ENCODE measurements at regions not wholly inside any gene's neighbourhood (a gene's known extent, or its start where the extent isn't known, plus 50 kb on each side); places are given as distances from the start of the nearest gene placed in this dataset.

GRCh38 chr2:144242311-144242710 is 277.6 kb downstream of the ZEB2 start:
- DNase-seq (ENCODE audit: low read depth) = no peak

GRCh38 chr2:144241801-144242200 is 278.1 kb downstream of the ZEB2 start:
- DNase-seq (ENCODE audit: low read depth) = no peak

DNA sequence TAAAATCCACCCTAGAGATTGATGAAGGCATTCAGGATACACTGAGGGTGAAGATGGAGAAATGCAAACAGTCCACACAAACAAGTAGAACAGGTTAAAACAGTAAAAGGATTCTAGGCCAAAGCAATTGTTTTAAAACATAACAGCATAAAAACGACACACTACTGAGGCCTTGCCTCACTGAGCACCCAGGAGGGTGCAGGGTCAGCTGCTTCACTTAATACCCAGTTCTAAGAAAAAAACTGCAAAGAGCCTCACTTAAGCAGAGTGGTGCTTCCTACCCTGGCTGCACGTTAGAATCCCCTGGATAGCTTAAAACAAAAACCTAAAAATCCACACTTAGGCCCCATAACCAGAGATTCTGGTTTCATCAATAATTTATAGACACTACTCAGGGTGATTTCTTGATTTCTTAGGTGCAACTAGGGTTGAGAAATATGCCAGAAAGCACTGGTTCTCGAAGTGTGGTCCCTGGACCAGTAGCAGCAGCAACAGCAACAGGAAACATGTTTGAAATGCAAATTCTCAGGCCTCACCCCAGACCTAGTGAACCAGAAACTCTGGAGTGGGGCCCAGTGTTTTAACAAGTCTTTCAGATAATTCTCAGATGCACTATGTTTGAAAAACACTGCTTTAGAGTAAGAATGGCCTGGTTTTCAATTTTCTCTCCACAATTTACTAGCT is 279.1 kb downstream of the ZEB2 start:
- no peak for DNase-seq (ENCODE audit: low read depth)

GRCh38 chr2:144239726-144240125 is 280.2 kb downstream of the ZEB2 start:
- DNase-seq (ENCODE audit: low read depth) = no peak

DNA sequence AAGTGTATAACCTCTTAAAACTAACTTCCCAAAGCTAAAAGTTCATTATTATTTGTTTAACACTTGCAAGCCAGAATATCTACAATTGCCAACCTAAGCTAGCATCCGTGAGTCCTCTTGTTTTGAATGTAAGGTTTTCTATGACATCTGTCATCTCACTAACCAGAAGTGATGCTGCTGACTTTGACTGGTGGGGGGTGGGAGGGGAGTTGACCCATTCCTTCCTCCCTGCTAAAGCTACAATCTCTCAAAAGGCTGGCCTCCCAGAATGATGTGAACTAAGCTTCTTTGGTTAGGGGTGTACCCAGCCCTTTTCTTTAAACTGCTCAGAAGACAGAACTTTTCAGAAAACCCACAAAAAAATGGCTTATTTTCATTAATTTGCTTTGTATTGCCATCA is 280.6 kb downstream of the ZEB2 start:
- no peak for DNase-seq (ENCODE audit: low read depth)

DNA sequence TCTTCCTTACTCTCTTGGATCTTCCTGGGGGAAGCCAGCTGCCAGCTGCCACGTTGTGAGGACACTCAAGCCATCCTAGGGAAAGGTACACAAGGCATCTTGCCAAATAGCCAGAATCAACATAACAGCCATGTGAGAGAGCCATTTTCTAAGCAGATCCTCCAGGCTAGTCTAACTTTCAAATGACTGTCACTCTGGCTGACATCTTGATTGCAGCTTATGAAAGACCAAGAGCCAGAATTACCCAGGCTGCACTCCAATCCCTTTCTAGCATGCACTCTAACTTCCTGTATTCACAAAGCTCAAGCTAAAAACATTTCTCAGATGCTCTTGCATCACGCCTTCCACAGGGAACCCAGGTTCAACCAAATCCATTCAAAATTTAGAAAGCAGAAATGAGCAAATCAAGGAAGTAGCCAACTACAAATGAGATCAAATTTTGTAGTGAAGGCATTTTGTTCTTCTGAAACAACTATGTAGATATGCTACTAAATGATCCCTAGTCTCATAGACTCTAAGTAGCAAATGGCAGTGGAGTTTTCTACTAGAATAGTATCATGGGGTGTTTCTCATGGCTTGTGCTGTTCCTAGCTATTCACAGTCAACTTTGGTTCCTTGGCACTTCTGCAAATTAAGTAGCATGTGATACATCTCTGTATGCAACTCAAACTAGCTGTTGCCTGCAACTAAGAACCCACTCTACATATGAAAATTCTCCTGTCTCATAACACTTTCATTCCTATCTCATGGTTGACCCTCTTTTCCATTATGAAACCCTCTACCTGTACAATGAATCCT is 281.9 kb downstream of the ZEB2 start:
- no peak for DNase-seq (ENCODE audit: low read depth)

DNA sequence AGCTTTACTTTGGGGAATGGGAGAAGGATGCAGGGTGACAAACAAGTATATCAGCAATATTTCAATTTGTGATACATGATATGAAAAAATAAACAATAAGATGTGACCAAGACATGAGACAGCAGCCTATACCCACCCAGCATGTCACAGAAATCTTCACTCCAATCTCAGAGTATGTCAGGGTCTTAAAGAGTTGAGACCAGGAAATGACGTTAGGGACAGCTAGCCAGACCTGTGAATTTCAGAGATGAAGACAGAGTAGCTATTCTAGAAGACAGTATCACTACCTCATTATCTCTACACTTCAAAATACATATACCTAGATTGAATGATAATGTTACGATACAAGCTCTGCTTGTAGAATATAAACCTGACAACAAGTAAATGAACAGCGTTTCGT is 282.8 kb downstream of the ZEB2 start:
- no peak for DNase-seq (ENCODE audit: low read depth)

GRCh38 chr2:144235050-144235449 is 284.9 kb downstream of the ZEB2 start:
- no peak for DNase-seq (ENCODE audit: low read depth)

DNA sequence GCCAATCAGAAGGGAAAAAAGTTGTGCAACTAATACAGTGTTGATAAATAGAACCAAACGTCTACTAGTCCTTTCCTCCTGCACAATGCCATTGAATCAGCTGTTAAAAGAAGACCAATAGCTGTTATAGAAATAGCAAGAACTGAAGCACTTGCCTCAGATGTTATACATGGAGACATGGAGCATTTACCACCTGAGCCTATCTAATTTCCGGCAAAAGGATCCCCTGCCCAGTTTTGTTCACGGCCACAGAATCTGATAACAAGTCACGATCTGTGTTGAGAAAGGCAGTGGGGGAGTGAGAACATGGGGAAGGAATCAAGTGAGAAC is 285.4 kb downstream of the ZEB2 start:
- no peak for DNase-seq (ENCODE audit: low read depth)

DNA sequence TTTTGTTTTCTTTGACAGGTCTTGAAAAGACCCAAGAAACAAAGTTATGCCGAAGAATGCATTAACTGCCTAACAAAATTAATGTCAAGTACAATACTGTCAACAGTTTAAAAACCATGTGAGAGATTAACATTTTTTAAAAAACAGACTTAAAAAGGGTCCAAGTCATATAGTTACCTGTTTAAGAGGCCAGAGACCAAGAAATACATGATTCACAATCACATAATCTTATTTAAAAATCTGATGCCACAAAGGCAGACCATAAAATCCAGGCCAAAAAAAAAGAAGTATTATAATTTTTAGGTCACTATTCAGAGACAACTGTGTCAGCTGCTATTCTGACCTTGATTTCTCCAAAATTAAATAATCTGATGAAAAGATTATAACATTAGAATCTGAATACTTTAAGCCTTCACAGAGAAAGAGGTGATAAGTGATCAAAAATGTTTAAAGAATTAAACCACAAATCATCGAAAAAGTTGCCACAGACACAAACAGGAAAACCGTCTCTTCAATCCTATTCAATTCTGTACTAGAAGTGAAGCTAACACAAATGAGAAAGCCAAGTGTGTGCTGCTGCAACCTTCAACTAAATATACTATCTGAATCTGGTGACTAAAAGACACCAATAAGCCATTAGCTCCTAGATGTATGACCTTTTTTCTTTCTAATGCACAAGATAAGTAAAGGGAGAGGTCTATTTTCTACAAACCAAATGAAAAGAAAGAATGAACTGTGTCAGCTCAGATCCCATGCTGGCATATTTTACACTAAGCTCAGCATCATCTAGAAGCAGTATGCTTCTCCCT is 286.0 kb downstream of the ZEB2 start:
- DNase-seq (ENCODE audit: low read depth) = no peak

- DNase-seq (ENCODE audit: low read depth) = no peak
These were observed 286.6 kb downstream of the ZEB2 start for GRCh38 chr2:144233317-144233716.

DNA sequence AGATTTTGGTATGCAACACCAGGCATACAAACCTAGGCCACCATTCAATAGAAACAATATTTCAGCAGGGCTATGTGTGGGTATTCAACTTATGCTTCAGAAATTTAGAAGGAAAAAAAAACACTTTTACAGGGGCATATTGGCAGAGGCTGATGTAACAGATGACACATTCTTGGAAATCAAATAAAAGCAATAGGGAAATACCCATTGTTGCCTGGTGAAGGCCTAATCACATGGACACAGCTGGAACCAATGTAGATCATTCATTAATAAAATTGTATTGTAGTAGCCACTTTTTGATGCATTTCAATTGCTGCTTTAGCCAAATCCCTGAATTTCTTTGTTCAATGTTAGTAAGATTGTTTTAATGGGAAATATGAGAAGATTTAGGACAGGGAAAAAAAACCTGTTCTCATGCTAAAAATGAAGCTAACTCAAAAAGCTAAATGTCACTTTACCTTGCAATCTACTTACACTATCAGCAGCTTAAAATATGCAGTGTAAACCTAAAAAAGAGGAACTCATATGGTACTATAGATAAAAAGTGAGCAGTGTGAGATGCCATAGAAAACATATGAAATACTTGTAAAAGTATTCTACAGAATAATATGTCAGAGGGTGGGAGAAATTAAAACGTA is 289.4 kb downstream of the ZEB2 start:
- DNase-seq (ENCODE audit: low read depth) = no peak

DNA sequence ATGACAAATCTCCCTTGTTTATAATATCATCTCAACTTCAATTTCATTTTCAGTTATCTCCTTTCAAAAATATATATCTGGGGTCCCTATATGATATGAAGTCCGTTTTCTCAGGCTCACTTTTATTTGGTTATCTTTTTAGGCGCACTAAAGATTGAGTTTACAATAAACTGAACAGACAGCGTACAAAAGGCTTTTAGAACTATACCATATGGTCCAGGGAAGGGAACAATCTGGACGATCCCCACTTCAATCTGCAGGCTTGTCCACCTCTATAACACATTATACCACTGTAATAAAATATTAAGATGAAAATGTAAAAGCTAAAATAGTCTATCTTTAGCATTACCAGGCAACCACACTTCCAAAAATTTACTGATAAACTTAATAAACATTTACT is 289.9 kb downstream of the ZEB2 start:
- no peak for DNase-seq (ENCODE audit: low read depth)

DNA sequence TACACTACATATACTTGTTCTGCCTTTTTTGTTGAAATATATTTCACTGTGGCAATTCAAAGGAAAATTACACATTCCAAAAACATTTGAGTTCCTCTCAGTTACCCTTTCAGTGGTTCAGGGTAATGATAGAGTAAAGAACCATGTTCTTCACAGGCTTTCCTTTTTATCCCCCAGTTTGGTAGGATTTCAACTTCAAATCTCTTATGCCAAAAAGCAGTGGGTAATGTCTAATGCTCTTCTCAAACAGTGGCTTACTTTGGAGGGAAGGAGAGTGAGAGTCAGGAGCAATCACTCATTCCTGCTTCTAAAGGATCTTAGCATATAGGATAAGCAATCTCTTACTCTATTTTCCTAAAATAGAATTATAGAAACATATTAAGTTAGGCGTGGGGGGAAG is 290.6 kb downstream of the ZEB2 start:
- DNase-seq (ENCODE audit: low read depth) = no peak

DNA sequence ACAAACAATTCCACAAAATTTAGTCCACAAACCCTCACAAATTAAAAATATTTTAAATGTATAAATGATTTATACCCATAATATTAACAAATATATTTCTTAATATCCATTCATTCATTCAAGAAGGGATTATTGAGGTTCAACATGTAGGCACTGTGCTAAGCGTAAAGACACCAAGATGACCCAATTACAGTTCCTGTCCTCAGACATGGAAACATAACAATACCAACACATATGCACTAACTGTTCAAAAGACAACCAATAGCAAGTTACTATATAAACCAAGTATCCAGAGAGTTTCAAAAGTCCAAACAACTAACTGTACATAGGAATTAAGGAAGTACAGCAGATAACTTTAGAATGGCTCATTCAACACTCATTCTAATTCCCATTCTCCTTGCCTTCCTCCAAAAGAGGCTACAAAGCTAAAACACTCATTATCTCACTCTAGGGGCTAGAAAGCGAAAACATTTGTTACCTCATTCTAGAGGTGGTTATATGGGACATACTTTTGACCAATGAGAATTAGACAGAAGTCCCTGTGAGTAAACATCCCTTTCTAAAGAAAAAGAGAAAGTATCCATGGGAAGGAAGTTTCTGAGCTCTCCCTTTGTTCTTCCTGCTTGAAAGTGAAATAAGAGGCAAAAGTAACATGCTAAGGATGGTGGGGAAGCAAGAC is 292.4 kb downstream of the ZEB2 start:
- DNase-seq (ENCODE audit: low read depth) = no peak

GRCh38 chr2:144225076-144225475 is 294.8 kb downstream of the ZEB2 start:
- no peak for DNase-seq (ENCODE audit: low read depth)

GRCh38 chr2:144224472-144224871 is 295.4 kb downstream of the ZEB2 start:
- DNase-seq (ENCODE audit: low read depth) = no peak

DNA sequence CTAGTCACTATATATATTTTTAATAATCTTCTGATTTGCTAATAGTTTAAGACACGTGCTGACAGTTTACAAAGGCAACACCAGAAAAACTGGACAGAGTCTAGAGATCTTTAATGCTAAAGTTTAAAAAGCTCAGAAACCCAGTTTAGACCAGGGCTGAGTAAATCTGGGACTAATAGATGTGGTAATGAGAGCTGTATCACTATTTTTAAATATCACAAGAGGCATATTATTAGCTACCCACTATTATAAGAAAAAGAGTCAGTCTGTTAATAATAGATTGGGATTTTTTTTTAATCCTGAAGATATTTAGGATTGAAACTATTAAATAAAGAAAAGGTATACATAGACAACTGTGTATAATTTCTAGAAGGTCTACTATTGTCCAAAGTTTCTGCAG is 299.9 kb downstream of the ZEB2 start:
- DNase-seq (ENCODE audit: low read depth) = no peak

DNA sequence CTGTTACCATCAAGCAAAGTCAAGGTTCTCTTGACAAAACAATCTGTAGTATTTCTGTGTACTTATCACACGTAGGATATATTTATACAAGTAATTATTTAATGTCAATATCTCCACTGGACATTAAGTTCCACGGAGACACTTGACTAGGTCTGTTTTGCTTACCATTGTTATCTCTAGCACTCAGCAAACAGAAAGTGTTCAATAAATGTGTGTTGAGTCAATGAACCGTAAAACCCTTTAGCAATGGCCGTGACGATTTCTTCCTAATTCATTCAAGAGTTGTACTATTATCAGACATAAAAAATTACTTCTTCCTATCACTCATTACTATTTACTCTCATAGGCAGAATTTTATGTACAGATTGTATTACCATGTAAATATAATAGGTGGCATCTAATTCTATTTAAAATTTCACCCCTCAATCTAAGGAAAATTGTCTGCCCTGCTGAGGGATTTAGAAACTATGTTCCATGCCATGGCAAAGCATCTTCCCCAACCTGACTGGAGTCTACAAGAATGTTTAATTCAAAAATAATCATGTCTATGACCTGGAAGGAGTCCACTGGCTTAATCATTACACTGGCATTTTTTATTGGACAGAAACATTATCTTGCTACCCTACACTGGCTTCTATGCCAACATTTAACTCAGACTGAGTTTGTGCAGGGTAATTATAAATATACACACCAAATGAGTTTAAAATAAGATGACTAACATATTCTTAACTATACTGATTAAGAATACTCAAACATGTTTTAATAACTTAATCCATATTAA is 301.9 kb downstream of the ZEB2 start:
- DNase-seq (ENCODE audit: low read depth) = no peak

DNA sequence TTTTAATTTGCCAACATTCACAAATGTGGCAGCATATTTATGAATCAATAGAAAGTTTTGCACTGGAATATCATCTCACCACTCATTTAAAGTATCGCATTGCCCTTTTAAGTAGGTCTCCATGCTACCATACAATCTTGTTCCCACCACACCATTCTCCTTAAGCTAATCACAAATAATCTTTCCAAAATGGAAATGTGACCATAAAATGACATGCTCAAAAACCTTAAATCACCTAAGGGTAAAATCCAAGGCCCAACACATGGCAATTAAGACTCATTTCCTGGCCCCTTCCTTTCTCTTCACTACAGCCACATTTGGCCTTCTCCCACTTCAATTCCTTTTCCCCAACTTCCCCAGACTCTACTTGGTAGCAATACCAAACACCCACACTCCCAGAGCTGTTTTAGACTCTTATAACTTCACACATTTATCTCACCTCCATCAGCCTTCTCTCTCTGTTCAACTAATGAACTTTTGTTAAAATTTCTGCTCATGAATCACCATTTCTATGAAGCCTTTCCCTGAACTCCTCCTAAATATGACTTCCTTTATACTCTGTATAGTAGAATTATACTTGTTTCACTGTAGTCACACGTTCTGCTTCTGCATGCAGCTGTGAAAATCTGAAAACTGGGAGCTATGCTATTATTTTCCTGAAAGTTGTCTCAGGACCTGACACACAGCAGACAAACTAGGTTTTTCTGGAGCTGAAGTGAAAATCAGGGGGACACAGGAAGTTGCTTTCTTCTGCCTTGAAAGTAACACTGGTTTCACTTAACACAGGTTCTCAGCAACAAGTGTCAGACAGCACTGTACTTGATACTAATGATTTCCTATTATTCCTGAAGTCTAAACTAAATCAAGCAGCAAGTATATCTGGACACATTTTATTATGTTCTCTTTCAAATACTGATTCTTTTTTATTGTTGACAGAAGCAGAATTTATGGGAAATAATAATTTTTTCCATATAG is 303.9 kb downstream of the ZEB2 start:
- DNase-seq (ENCODE audit: low read depth) = no peak
